H1 (cell line): ENCODE measurements at regions not wholly inside any gene's neighbourhood (a gene's known extent, or its start where the extent isn't known, plus 50 kb on each side); places are given as distances from the start of the nearest gene placed in this dataset.

Source experiments
- CTCF ChIA-PET: fragments of 300-600 bp; sonication (Branson Sonifier 250); formaldehyde crosslinking; loops from one replicate; lab custom pipeline; 2021; ENCODE audit not compliant: partially characterized antibody; lab: Charles Lee
- POLR2A ChIA-PET: fragments of 300-600 bp; sonication (Branson Sonifier 250); formaldehyde crosslinking; loops from one replicate; lab custom pipeline; 2021; ENCODE audit warnings: inconsistent platforms; ENCODE audit not compliant: partially characterized antibody; lab: Charles Lee
- DNase-seq, 2 experiments: peaks; one replicate each; pipeline versions ENCODE4 v3.0.0 to v3.0.0-alpha.2; 2010 to 2022; ENCODE audit warnings: low spot score in 2 of 2, low read depth in 1 of 2, mixed read lengths in 1 of 2
- FAIRE-seq: peaks from 2 replicates; lab custom pipeline; 2011; peaks lifted over from hg19 to GRCh38; lab: Jason Lieb, UNC
- H2AFZ ChIP-seq: 2 replicates; pipeline ENCODE4 v1.8.1; 2012; ENCODE audit warnings: low read length, inconsistent platforms
- H2AK5ac ChIP-seq: 2 replicates; pipeline ENCODE4 v1.6.1; 2013; ENCODE audit warnings: low read depth, low read length
- H2BK120ac ChIP-seq: replicated peaks from 2 replicates; pipeline ENCODE3; 2013; ENCODE audit warnings: low read depth, low read length, inconsistent platforms
- H2BK12ac ChIP-seq: 2 replicates; pipeline ENCODE4 v1.6.1; 2013; ENCODE audit warnings: low read depth, low read length
- H2BK15ac ChIP-seq: 2 replicates; pipeline ENCODE4 v1.6.1; 2013; ENCODE audit warnings: low read length
- H2BK20ac ChIP-seq: 2 replicates; pipeline ENCODE4 v1.6.1; 2013; ENCODE audit warnings: low read length
- H2BK5ac ChIP-seq: 2 replicates; pipeline ENCODE4 v1.6.1; 2013; ENCODE audit warnings: low read depth, low read length
- H3K14ac ChIP-seq: 2 replicates; pipeline ENCODE4 v1.6.1; 2013; ENCODE audit warnings: inconsistent platforms; ENCODE audit not compliant: insufficient read length
- H3K18ac ChIP-seq: 2 replicates; pipeline ENCODE4 v1.6.1; 2013; ENCODE audit warnings: low read length; ENCODE audit errors: extremely low read depth
- H3K23ac ChIP-seq: 2 replicates; pipeline ENCODE4 v1.6.1; 2013; ENCODE audit warnings: inconsistent platforms; ENCODE audit not compliant: insufficient read length
- H3K23me2 ChIP-seq: 2 replicates; pipeline ENCODE4 v1.6.1; 2013; ENCODE audit warnings: low read depth, low read length
- H3K27ac ChIP-seq: 2 replicates; pipeline ENCODE4 v1.6.1; 2011; ENCODE audit warnings: low read depth, low read length, inconsistent platforms
- H3K27me3 ChIP-seq, 4 experiments: replicated peaks in 1 of 4; 1 replicate in 1 of 4; 2 replicates in 3 of 4; pipeline versions ENCODE4 v1.6.1 to v1.8.1; 2011 to 2013; ENCODE audit warnings: low read length in 3 of 4, mild to moderate bottlenecking in 3 of 4, inconsistent platforms in 2 of 4, mixed read lengths in 2 of 4, moderate library complexity in 1 of 4; ENCODE audit not compliant: control insufficient read depth in 3 of 4, insufficient read depth in 3 of 4; ENCODE audit errors: extremely low read depth in 1 of 4
- H3K36me3 ChIP-seq, 4 experiments: 2 replicates each; pipeline versions ENCODE4 v1.6.1 to v1.8.1; 2011 to 2013; ENCODE audit warnings: mild to moderate bottlenecking in 4 of 4, low read length in 3 of 4, moderate library complexity in 2 of 4, control low read depth in 1 of 4, inconsistent platforms in 1 of 4; ENCODE audit not compliant: insufficient read depth in 4 of 4, control insufficient read depth in 2 of 4
- H3K4ac ChIP-seq: replicated peaks from 2 replicates; pipeline ENCODE3; 2013; ENCODE audit warnings: low read length, low read depth, mixed read lengths, inconsistent platforms; ENCODE audit not compliant: insufficient read length
- H3K4me1 ChIP-seq, 4 experiments: replicated peaks in 1 of 4; 1 replicate in 1 of 4; 2 replicates in 3 of 4; pipeline versions ENCODE4 v1.6.1 to v1.8.1; 2011 to 2013; ENCODE audit warnings: low read length in 3 of 4, inconsistent platforms in 2 of 4, mixed read lengths in 1 of 4; ENCODE audit not compliant: insufficient read depth in 4 of 4, control insufficient read depth in 3 of 4
- H3K4me2 ChIP-seq, 2 experiments: 2 replicates each; pipeline versions ENCODE4 v1.6.1 to v1.8.1; 2011 to 2013; ENCODE audit warnings: low read depth in 2 of 2, low read length in 2 of 2, control low read depth in 1 of 2, inconsistent platforms in 1 of 2, mild to moderate bottlenecking in 1 of 2; ENCODE audit not compliant: insufficient read depth in 1 of 2
- H3K4me3 ChIP-seq, 4 experiments: fragments of 200-600, 300-600 bp in 1 of 4; sonication (generic), shearing (Covaris generic), sonication (Bioruptor Twin) in 1 of 4; 2 replicates each; pipeline versions ENCODE4 v1.5.1 to v1.8.1; 2011 to 2016; ENCODE audit warnings: low read length in 4 of 4, low read depth in 3 of 4, control low read depth in 2 of 4, inconsistent platforms in 2 of 4, mild to moderate bottlenecking in 2 of 4, mixed read lengths in 1 of 4, moderate library complexity in 1 of 4; ENCODE audit not compliant: insufficient read depth in 2 of 4; ENCODE audit errors: extremely low read depth in 1 of 4
- H3K56ac ChIP-seq: replicated peaks from 2 replicates; pipeline ENCODE3; 2013; ENCODE audit warnings: low read depth, mild to moderate bottlenecking, mixed read lengths, low read length, inconsistent platforms; ENCODE audit not compliant: insufficient read length
- H3K79me1 ChIP-seq: 2 replicates; pipeline ENCODE4 v1.6.1; 2013; ENCODE audit warnings: low read depth, low read length, control low read depth
- H3K79me2 ChIP-seq, 2 experiments: 2 replicates each; pipeline versions ENCODE4 v1.6.1 to v1.8.1; 2012 to 2013; ENCODE audit warnings: low read length in 2 of 2, mild to moderate bottlenecking in 2 of 2, inconsistent platforms in 1 of 2; ENCODE audit not compliant: insufficient read depth in 2 of 2, control insufficient read depth in 1 of 2
- H3K9ac ChIP-seq, 4 experiments: replicated peaks in 1 of 4; 1 replicate in 1 of 4; 2 replicates in 3 of 4; pipeline versions ENCODE4 v1.6.1 to v1.8.1; 2011 to 2013; ENCODE audit warnings: low read depth in 3 of 4, low read length in 3 of 4, control low read depth in 2 of 4, mild to moderate bottlenecking in 2 of 4, moderate library complexity in 2 of 4, inconsistent platforms in 1 of 4; ENCODE audit errors: extremely low read depth in 1 of 4
- H3K9me3 ChIP-seq, 2 experiments: 2 replicates each; pipeline versions ENCODE4 v1.6.1 to v1.8.1; 2012 to 2013; ENCODE audit warnings: mild to moderate bottlenecking in 2 of 2, moderate library complexity in 2 of 2, control low read depth in 1 of 2, inconsistent platforms in 1 of 2, low read depth in 1 of 2, low read length in 1 of 2, mixed read lengths in 1 of 2; ENCODE audit not compliant: insufficient read depth in 2 of 2
- H4K20me1 ChIP-seq, 2 experiments: replicated peaks in 1 of 2; 2 replicates each; pipeline versions ENCODE3 to v1.8.1; 2011 to 2013; ENCODE audit warnings: inconsistent platforms in 2 of 2, low read length in 2 of 2, mild to moderate bottlenecking in 1 of 2; ENCODE audit not compliant: insufficient read depth in 2 of 2, control insufficient read depth in 1 of 2
- H4K5ac ChIP-seq: 2 replicates; pipeline ENCODE4 v1.6.1; 2013; ENCODE audit warnings: low read length, low read depth, mixed read lengths, inconsistent platforms; ENCODE audit not compliant: insufficient read length
- H4K8ac ChIP-seq: 2 replicates; pipeline ENCODE4 v1.8.0; 2013; ENCODE audit warnings: mild to moderate bottlenecking, moderate library complexity, low read length, inconsistent platforms; ENCODE audit not compliant: insufficient read depth; ENCODE audit errors: extremely low read depth
- H4K91ac ChIP-seq: replicated peaks from 2 replicates; pipeline ENCODE3; 2013; ENCODE audit warnings: low read length, mixed read lengths, inconsistent platforms; ENCODE audit not compliant: insufficient read length
- BACH1 ChIP-seq: IDR thresholded peaks from 2 replicates; pipeline ENCODE4 v1.6.1; 2012; ENCODE audit warnings: low read length, improper control_type of control experiment
- CBX8 ChIP-seq: fragments of 300-800, 300-1000 bp; sonication (generic); IDR thresholded peaks from 2 replicates; pipeline ENCODE4 v1.7.1; 2016; ENCODE audit warnings: low read depth, low read length, borderline replicate concordance
- EP300 ChIP-seq, 2 experiments: IDR thresholded peaks; 1 replicate in 1 of 2; 2 replicates in 1 of 2; pipeline ENCODE4 v1.6.1; 2011 to 2012; ENCODE audit warnings: low read depth in 2 of 2, low read length in 2 of 2, mild to moderate bottlenecking in 2 of 2, borderline replicate concordance in 1 of 2, inconsistent platforms in 1 of 2, moderate library complexity in 1 of 2
- SIX5 ChIP-seq: IDR thresholded peaks from 2 replicates; pipeline ENCODE4 v1.6.1; 2011; ENCODE audit warnings: mild to moderate bottlenecking, low read depth, low read length
- ZNF274 ChIP-seq: IDR thresholded peaks from 2 replicates; pipeline ENCODE4 v1.7.0; 2012; ENCODE audit warnings: low read length, borderline replicate concordance; ENCODE audit errors: extremely low read depth
- WGBS, 2 experiments: shearing (Covaris generic) in 1 of 2; methylation state at CpG; one replicate each; pipeline versions ENCODE4 v1.1.6 to v1.1.7; 2013 to 2015; ENCODE audit warnings: low lambda C conversion rate in 2 of 2, mixed read lengths in 2 of 2, inconsistent platforms in 1 of 2, low coverage in 1 of 2, missing lambda C conversion rate in 1 of 2; ENCODE audit not compliant: insufficient replicate concordance in 2 of 2, insufficient coverage in 1 of 2, insufficient read length in 1 of 2; ENCODE audit errors: extremely low coverage in 1 of 2, missing lambda C conversion rate in 1 of 2; 5-methylcytosine and 5-hydroxymethylcytosine counted together

- Histone ChIP-seq H3K14ac (no peak overlapping the region), H3K9me3 (peaks cover 24 to 55% of the 10 kb centered on the region in 2 experiments; a peak in 3 of 4 replicates), H2AFZ (no peak overlapping the region), H3K36me3 (no peaks in the 10 kb centered on the region), H3K4me2 (no peak overlapping the region), H3K23me2 (no peaks in the 10 kb centered on the region; the same call in 1 of the 2 replicates), H3K4me3 (no peak overlapping the region), H2BK15ac (no peak overlapping the region), H2BK120ac (no peak overlapping the region), H2BK20ac (no peak overlapping the region), H4K8ac (no peak overlapping the region), H4K91ac (no peak overlapping the region), H3K56ac (no peak overlapping the region), H4K5ac (no peak overlapping the region), H3K79me1 (no peaks in the 10 kb centered on the region), H3K27me3 (peaks cover 0 to 2% (median 0%) of the 10 kb centered on the region in 4 experiments; a peak in 1 of 7 replicates), H3K4me1 (no peaks in the 10 kb centered on the region), H3K23ac (no peak overlapping the region), H3K79me2 (no peaks in the 10 kb centered on the region), H3K4ac (no peak overlapping the region), H2BK12ac (no peak overlapping the region), H3K18ac (no peak overlapping the region), H3K27ac (no peak overlapping the region), H4K20me1 (no peaks in the 10 kb centered on the region), H2AK5ac (no peak overlapping the region), H2BK5ac (no peak overlapping the region), H3K9ac (no peak overlapping the region)
- FAIRE-seq: no peak
- ChIA-PET POLR2A (no interaction called here), CTCF (no interaction called here)
- DNase-seq: no peak
- WGBS, 2 experiments: 47% methylated on average over 4 of the region's 4 CpGs; no CpG with 5 or more reads in 1 of the 2 experiments
- TF ChIP-seq CBX8 (no peak), ZNF274 (no peak), BACH1 (no peak), EP300 (IDR thresholded peaks at IDR 0.05; ENCODE audit: borderline replicate concordance in 1 of 2, low read depth in 2 of 2, low read length in 2 of 2) (no peak), SIX5 (no peak)
Measured at GRCh38 chr7:153320005-153320404, 560.5 kb downstream of the ACTR3B start.
